ENCODE measurements at regions not wholly inside any gene's neighbourhood (a gene's known extent, or its start where the extent isn't known, plus 50 kb on each side); places are given as distances from the start of the nearest gene placed in this dataset.
A peak's percentile ranks its signal among the peaks of the same experiment; 100 is the strongest.

- Mint-ChIP-seq H3K4me1 (peaks cover 44 to 76% of the 10 kb centered on the region in 2 donors), H3K36me3 (peaks cover 23 to 35% of the 10 kb centered on the region in 2 donors), H3K4me3 (peak overlapping the region; percentile 97 to 98), H3K9me3 (no peaks in the 10 kb centered on the region), H3K27ac (peak overlapping the region; percentile 99), H3K27me3 (no peaks in the 10 kb centered on the region)
- ATAC-seq (replicated peaks) (peak; percentile 63 to 66), DNase-seq (peak; percentile 80)
Measured at GRCh38 chr7:131107337-131108211, 220.1 kb upstream of the MKLN1 start.

GRCh38 chr7:131108212-131108940 is 219.3 kb upstream of the MKLN1 start:
- peak overlapping the region; percentile 99 for H3K27ac Mint-ChIP-seq
- H3K27me3 Mint-ChIP-seq, result no peaks in the 10 kb centered on the region
- H3K4me1 Mint-ChIP-seq, result peaks cover 41 to 74% of the 10 kb centered on the region in 2 donors
- peak overlapping the region; percentile 97 to 98 for H3K4me3 Mint-ChIP-seq
- ATAC-seq (replicated peaks) (peak; percentile 0 to 1), DNase-seq (no peak)
- H3K36me3 Mint-ChIP-seq, result peaks cover 26 to 31% of the 10 kb centered on the region in 2 donors
- H3K9me3 Mint-ChIP-seq, result no peaks in the 10 kb centered on the region

- Mint-ChIP-seq H3K27me3 (no peaks in the 10 kb centered on the region), H3K9me3 (no peaks in the 10 kb centered on the region), H3K36me3 (peaks cover 21 to 24% of the 10 kb centered on the region in 2 donors), H3K27ac (peak overlapping the region; percentile 99), H3K4me3 (peak overlapping the region; percentile 88 to 98), H3K4me1 (peaks cover 33 to 66% of the 10 kb centered on the region in 2 donors)
- DNase-seq (no peak), ATAC-seq (replicated peaks) (no peak)
Measured at GRCh38 chr7:131109011-131109758, 218.5 kb upstream of the MKLN1 start.

DNA sequence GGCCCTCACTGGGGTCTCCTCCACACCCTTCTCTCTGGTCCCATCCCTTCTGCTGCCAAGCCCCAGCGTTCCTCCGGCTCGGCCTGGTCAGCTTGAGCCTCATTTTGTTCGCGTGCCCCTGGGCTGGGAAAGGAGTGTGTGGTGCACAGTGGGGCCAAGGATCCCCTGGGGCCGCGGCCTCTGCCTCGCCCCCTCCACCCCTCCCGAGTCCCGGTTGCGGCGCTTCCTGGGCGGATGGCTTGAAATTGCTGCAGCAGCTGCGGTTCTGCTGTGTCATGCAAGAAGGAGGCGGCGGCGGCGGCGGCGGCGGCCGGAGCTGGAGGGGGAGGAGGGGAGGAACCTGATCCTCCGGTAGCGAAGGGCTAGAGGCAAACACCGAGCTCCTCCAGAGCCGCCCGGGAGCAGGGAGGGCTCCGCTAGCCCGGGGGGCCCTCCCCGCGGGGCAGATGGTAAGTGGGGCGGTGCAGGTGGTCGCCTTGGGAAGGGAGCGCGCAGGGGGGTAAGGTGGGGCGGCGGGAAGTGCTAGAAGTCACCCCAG is 217.8 kb upstream of the MKLN1 start:
- no peaks in the 10 kb centered on the region for H3K9me3 Mint-ChIP-seq
- DNase-seq (peak; percentile 60), ATAC-seq (replicated peaks) (peak in 1 of 2 donors; percentile 1)
- peaks cover 28 to 63% of the 10 kb centered on the region in 2 donors for H3K4me1 Mint-ChIP-seq
- H3K4me3 Mint-ChIP-seq, result peak overlapping the region; percentile 88 to 98
- peak overlapping the region; percentile 99 for H3K27ac Mint-ChIP-seq
- no peaks in the 10 kb centered on the region for H3K27me3 Mint-ChIP-seq
- H3K36me3 Mint-ChIP-seq, result peaks cover 18 to 19% of the 10 kb centered on the region in 2 donors

GRCh38 chr7:131110297-131111080 is 217.2 kb upstream of the MKLN1 start:
- H3K4me3 Mint-ChIP-seq, result peak overlapping the region; percentile 88 to 98
- ATAC-seq (replicated peaks), result no peak
- H3K9me3 Mint-ChIP-seq, result no peaks in the 10 kb centered on the region
- no peak for DNase-seq
- H3K27ac Mint-ChIP-seq, result peak overlapping the region; percentile 99
- H3K27me3 Mint-ChIP-seq, result no peaks in the 10 kb centered on the region
- peaks cover 21 to 57% of the 10 kb centered on the region in 2 donors for H3K4me1 Mint-ChIP-seq
- peaks cover 16 to 18% of the 10 kb centered on the region in 2 donors for H3K36me3 Mint-ChIP-seq

DNA sequence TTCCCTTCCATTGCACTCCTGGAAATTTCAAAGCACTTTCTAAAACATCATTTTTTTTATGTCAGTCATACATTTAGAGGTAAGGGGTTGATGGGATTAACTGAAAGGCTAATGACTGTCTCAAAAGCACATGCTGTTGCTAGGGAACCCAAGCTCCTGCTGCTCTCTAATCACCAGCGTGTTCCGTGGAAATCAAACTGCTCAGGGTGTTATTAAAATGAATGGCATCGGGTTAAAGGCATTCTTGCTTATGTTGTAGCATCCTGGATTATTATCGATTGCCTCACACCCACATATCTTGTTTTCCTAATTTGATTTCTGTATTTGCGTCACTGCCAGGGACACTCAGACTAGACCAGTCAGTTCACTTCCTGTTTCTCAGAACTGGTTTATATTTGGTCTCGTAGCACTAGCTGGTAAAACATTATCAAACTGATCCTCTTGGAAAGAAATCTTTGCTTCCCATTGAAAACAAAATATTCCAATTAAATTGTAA is 216.5 kb upstream of the MKLN1 start:
- H3K4me1 Mint-ChIP-seq, result peaks cover 21 to 56% of the 10 kb centered on the region in 2 donors
- DNase-seq (peak; percentile 35), ATAC-seq (replicated peaks) (peak; percentile 14 to 24)
- H3K9me3 Mint-ChIP-seq, result no peaks in the 10 kb centered on the region
- peak overlapping the region; percentile 99 for H3K27ac Mint-ChIP-seq
- peak overlapping the region; percentile 88 to 98 for H3K4me3 Mint-ChIP-seq
- H3K27me3 Mint-ChIP-seq, result no peaks in the 10 kb centered on the region
- H3K36me3 Mint-ChIP-seq, result peaks cover 15 to 17% of the 10 kb centered on the region in 2 donors

- H3K4me1 Mint-ChIP-seq, result peaks cover 18 to 52% of the 10 kb centered on the region in 2 donors
- H3K4me3 Mint-ChIP-seq, result no peak overlapping the region
- DNase-seq (no peak), ATAC-seq (replicated peaks) (no peak)
- H3K36me3 Mint-ChIP-seq, result peaks cover 8 to 10% of the 10 kb centered on the region in 2 donors
- H3K9me3 Mint-ChIP-seq, result no peaks in the 10 kb centered on the region
- H3K27me3 Mint-ChIP-seq, result no peaks in the 10 kb centered on the region
- no peak overlapping the region for H3K27ac Mint-ChIP-seq
Measured at GRCh38 chr7:131111792-131112191, 215.9 kb upstream of the MKLN1 start.

DNA sequence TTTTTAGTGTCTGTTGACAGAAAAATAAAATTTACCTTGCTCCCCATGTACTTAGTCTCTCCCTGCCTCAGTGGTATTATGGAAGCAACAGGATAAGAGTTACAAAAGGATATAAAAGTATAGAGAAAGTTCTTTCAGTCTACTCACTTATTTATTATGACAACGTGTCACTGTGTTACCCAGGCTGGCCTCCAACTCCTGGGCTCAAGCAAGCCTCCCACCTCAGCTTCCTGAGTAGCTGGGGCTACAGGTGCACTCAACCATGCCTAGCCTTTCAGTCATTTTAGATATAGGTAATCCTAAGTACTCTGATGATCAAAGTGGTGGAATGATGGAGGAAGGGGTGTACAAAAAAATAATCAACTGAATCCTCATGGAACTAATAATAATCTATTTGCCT is 215.2 kb upstream of the MKLN1 start:
- Mint-ChIP-seq H3K4me3 (no peak overlapping the region), H3K27me3 (no peaks in the 10 kb centered on the region), H3K36me3 (peaks cover 8 to 9% of the 10 kb centered on the region in 2 donors)

GRCh38 chr7:131115340-131115739 is 212.3 kb upstream of the MKLN1 start:
- DNase-seq (no peak), ATAC-seq (replicated peaks) (no peak)
- Mint-ChIP-seq H3K36me3 (peaks cover 3 to 19% of the 10 kb centered on the region in 2 donors), H3K4me3 (no peak overlapping the region), H3K9me3 (peaks cover 4 to 8% of the 10 kb centered on the region in 2 donors), H3K4me1 (peaks cover 10 to 52% of the 10 kb centered on the region in 2 donors), H3K27me3 (no peaks in the 10 kb centered on the region), H3K27ac (no peak overlapping the region)

More for the DNA sequence above, 215.2 kb upstream of the MKLN1 start:
- peaks cover 18 to 53% of the 10 kb centered on the region in 2 donors for H3K4me1 Mint-ChIP-seq
- DNase-seq (no peak), ATAC-seq (replicated peaks) (no peak)
- H3K27ac Mint-ChIP-seq, result peak overlapping the region; percentile 54
- H3K9me3 Mint-ChIP-seq, result no peaks in the 10 kb centered on the region

DNA sequence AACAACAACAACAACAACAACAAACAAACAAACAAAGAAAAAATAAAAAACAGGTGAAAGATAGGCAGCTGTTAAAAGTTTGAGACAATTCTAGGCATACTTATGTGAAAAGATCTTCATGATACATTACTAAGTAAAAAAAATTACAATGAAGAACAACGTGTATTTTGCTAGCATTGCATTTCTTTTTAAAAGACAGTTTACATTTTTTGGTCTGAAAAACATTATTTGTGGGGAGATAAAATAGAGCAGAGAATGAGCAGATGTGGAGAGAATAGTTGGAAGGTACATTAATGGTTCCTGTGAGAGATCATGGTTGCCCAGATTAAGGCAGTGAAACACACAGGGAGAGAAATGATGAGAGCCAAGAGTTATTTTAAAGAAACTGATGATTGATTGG is 210.2 kb upstream of the MKLN1 start:
- Mint-ChIP-seq H3K36me3 (peaks cover 11 to 26% of the 10 kb centered on the region in 2 donors), H3K27ac (peak overlapping the region; percentile 2), H3K27me3 (no peaks in the 10 kb centered on the region), H3K4me3 (no peak overlapping the region), H3K4me1 (peaks cover 15 to 55% of the 10 kb centered on the region in 2 donors), H3K9me3 (peaks cover 8% of the 10 kb centered on the region in 2 donors)
- ATAC-seq (replicated peaks), result no peak
- no peak for DNase-seq

GRCh38 chr7:131119381-131119780 is 208.3 kb upstream of the MKLN1 start:
- ATAC-seq (replicated peaks), result no peak

DNA sequence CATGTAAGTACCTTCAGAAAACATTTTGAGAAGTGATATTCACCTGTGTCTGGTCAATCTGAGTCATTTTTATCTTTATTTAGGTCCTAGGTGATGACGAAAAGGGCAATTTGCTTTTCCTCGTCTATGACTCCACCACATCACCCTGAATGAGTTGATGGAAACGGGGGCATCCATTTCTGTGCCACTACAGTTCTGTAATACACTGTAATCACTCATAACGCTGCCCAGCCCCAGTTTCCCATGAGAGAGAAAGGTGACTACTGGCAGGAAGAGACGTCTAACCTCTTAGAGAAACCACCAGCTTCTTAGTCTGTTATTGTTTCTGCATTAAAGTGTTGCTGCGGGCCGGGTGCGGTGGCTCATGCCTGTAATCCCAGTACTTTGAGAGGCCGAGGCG is 205.3 kb upstream of the MKLN1 start:
- Mint-ChIP-seq H3K4me1 (peaks cover 29 to 67% of the 10 kb centered on the region in 2 donors), H3K9me3 (peaks cover 8 to 11% of the 10 kb centered on the region in 2 donors), H3K4me3 (peak overlapping the region; percentile 25 to 37), H3K27me3 (no peaks in the 10 kb centered on the region), H3K36me3 (peaks cover 8 to 26% of the 10 kb centered on the region in 2 donors), H3K27ac (peak overlapping the region; percentile 81)
- ATAC-seq (replicated peaks) (peak; percentile 24 to 35), DNase-seq (no peak)

More at GRCh38 chr7:131119381-131119780, 208.3 kb upstream of the MKLN1 start:
- H3K4me3 Mint-ChIP-seq, result no peak overlapping the region
- peaks cover 23 to 61% of the 10 kb centered on the region in 2 donors for H3K4me1 Mint-ChIP-seq
- H3K9me3 Mint-ChIP-seq, result peaks cover 8% of the 10 kb centered on the region in 2 donors
- DNase-seq, result no peak
- H3K36me3 Mint-ChIP-seq, result peaks cover 8 to 26% of the 10 kb centered on the region in 2 donors
- no peaks in the 10 kb centered on the region for H3K27me3 Mint-ChIP-seq
- H3K27ac Mint-ChIP-seq, result no peak overlapping the region

Data from stimulated activated naive B cell treated with anti-CD40 and anti-IgM and Interleukin-4, amounts not matched to agents 10 μg/mL and 1 μg/mL and 100 μg/mL, for 72 hours (primary cell).